ENCODE measurements at regions not wholly inside any gene's neighbourhood (a gene's known extent, or its start where the extent isn't known, plus 50 kb on each side); places are given as distances from the start of the nearest gene placed in this dataset.

- ATAC-seq (replicated peaks in 6 of 8), result no peak
- Histone ChIP-seq H3K4me1 (replicated peaks in 1 of 2) (no peaks in the 10 kb centered on the region), H3K4me3 (no peak overlapping the region), H3K27ac (no peak overlapping the region)
- WGBS, 10 experiments, result 0 to 100% (median 46%) methylated on average over 1 to 2 of the region's 2 CpGs; no CpG with 5 or more reads in 6 of the 10 experiments
- in situ Hi-C loops (cut with MboI; ENCODE audit: low pct_unique_long_range_greater_than_20kb in 2 of 9, low sequenced_read_pairs in 9 of 9, unreplicated experiment in 9 of 9), result loop anchor here in 1 of 9 experiments (25.0 kb wide), 1 partner anchor 110 kb away; no protein-coding TSS in a partner anchor
Observed at GRCh38 chr17:11002417-11002816, 164.5 kb upstream of the PIRT start.

GRCh38 chr17:11001651-11002050 lies 163.8 kb upstream of the PIRT start:
- ATAC-seq (replicated peaks in 6 of 8), result no peak
- 0 to 83% (median 44%) methylated on average over 1 to 4 of the region's 4 CpGs; no CpG with 5 or more reads in 2 of the 10 experiments for WGBS, 10 experiments
- Histone ChIP-seq H3K4me1 (replicated peaks in 1 of 2) (no peaks in the 10 kb centered on the region), H3K4me3 (no peak overlapping the region), H3K27ac (no peak overlapping the region)
- in situ Hi-C loops (cut with MboI; ENCODE audit: low pct_unique_long_range_greater_than_20kb in 2 of 9, low sequenced_read_pairs in 9 of 9, unreplicated experiment in 9 of 9), result loop anchor here in 1 of 9 experiments (25.0 kb wide), 1 partner anchor 111 kb away; no protein-coding TSS in a partner anchor

GRCh38 chr17:10999484-10999883 lies 161.6 kb upstream of the PIRT start:
- WGBS, 10 experiments, result 0 to 80% (median 80%) methylated on average over 1 to 2 of the region's 2 CpGs; no CpG with 5 or more reads in 7 of the 10 experiments
- in situ Hi-C loops (cut with MboI; ENCODE audit: low pct_unique_long_range_greater_than_20kb in 2 of 9, low sequenced_read_pairs in 9 of 9, unreplicated experiment in 9 of 9), result no loop called here
- no peak overlapping the region for H3K4me3 ChIP-seq
- no peak for ATAC-seq (replicated peaks in 6 of 8)
- H3K27ac ChIP-seq, result no peak overlapping the region
- peaks cover 3 to 4% of the 10 kb centered on the region in 2 donors for H3K4me1 ChIP-seq (replicated peaks in 1 of 2)

GRCh38 chr17:10993126-10993525 lies 155.2 kb upstream of the PIRT start:
- H3K4me1 ChIP-seq (replicated peaks in 1 of 2), result peaks cover 10 to 12% of the 10 kb centered on the region in 2 donors
- WGBS, 10 experiments, result 0 to 100% (median 42%) methylated on average over 1 to 6 of the region's 7 CpGs; no CpG with 5 or more reads in 2 of the 10 experiments
- no peak overlapping the region for H3K27ac ChIP-seq
- in situ Hi-C loops (cut with MboI; ENCODE audit: low pct_unique_long_range_greater_than_20kb in 2 of 9, low sequenced_read_pairs in 9 of 9, unreplicated experiment in 9 of 9), result no loop called here
- no peak for ATAC-seq (replicated peaks in 6 of 8)
- no peak overlapping the region for H3K4me3 ChIP-seq

- ATAC-seq (replicated peaks in 6 of 8), result peak in 4 of 8 experiments; percentile 90 to 97 (median 91)
- WGBS, 10 experiments, result 0 to 63% (median 47%) methylated on average over 1 to 6 of the region's 10 CpGs; no CpG with 5 or more reads in 1 of the 10 experiments
- H3K27ac ChIP-seq, result no peak overlapping the region
- in situ Hi-C loops (cut with MboI; ENCODE audit: low pct_unique_long_range_greater_than_20kb in 2 of 9, low sequenced_read_pairs in 9 of 9, unreplicated experiment in 9 of 9), result no loop called here
- peaks cover 10 to 12% of the 10 kb centered on the region in 2 donors for H3K4me1 ChIP-seq (replicated peaks in 1 of 2)
- H3K4me3 ChIP-seq, result no peak overlapping the region
Observed at GRCh38 chr17:10992106-10992880, 154.4 kb upstream of the PIRT start.

GRCh38 chr17:10987786-10988185 lies 149.9 kb upstream of the PIRT start:
- in situ Hi-C loops (cut with MboI; ENCODE audit: low pct_unique_long_range_greater_than_20kb in 2 of 9, low sequenced_read_pairs in 9 of 9, unreplicated experiment in 9 of 9), result no loop called here
- 0 to 78% (median 43%) methylated on average over 2 to 3 of the region's 5 CpGs; no CpG with 5 or more reads in 6 of the 10 experiments for WGBS, 10 experiments
- H3K27ac ChIP-seq, result no peak overlapping the region
- H3K4me1 ChIP-seq (replicated peaks in 1 of 2), result peaks cover 3 to 14% of the 10 kb centered on the region in 2 donors
- no peak overlapping the region for H3K4me3 ChIP-seq
- no peak for ATAC-seq (replicated peaks in 6 of 8)

- peak in 2 of 8 experiments; percentile 16 to 40 for ATAC-seq (replicated peaks in 6 of 8)
- in situ Hi-C loops (cut with MboI; ENCODE audit: low pct_unique_long_range_greater_than_20kb in 2 of 9, low sequenced_read_pairs in 9 of 9, unreplicated experiment in 9 of 9), result no loop called here
- no peak overlapping the region for H3K27ac ChIP-seq
- H3K4me1 ChIP-seq (replicated peaks in 1 of 2), result peaks cover 0 to 10% of the 10 kb centered on the region in 2 donors
- WGBS, 10 experiments, result 0 to 76% (median 30%) methylated on average over 1 to 3 of the region's 3 CpGs; no CpG with 5 or more reads in 3 of the 10 experiments
- H3K4me3 ChIP-seq, result no peak overlapping the region
Observed at GRCh38 chr17:10984220-10984619, 146.3 kb upstream of the PIRT start.

GRCh38 chr17:10976401-10976800 lies 138.5 kb upstream of the PIRT start:
- no peaks in the 10 kb centered on the region for H3K4me1 ChIP-seq (replicated peaks in 1 of 2)
- in situ Hi-C loops (cut with MboI; ENCODE audit: low pct_unique_long_range_greater_than_20kb in 2 of 9, low sequenced_read_pairs in 9 of 9, unreplicated experiment in 9 of 9), result no loop called here
- no peak for ATAC-seq (replicated peaks in 6 of 8)
- H3K27ac ChIP-seq, result no peak overlapping the region
- H3K4me3 ChIP-seq, result no peak overlapping the region
- WGBS, 10 experiments, result 0 to 100% (median 78%) methylated on average over 1 to 4 of the region's 4 CpGs; no CpG with 5 or more reads in 1 of the 10 experiments

- Histone ChIP-seq H3K4me3 (no peak overlapping the region), H3K27ac (no peak overlapping the region), H3K4me1 (replicated peaks in 1 of 2) (no peaks in the 10 kb centered on the region)
- in situ Hi-C loops (cut with MboI; ENCODE audit: low pct_unique_long_range_greater_than_20kb in 2 of 9, low sequenced_read_pairs in 9 of 9, unreplicated experiment in 9 of 9), result no loop called here
- no peak for ATAC-seq (replicated peaks in 6 of 8)
Observed at GRCh38 chr17:10968007-10968406, 130.1 kb upstream of the PIRT start.

- in situ Hi-C loops (cut with MboI; ENCODE audit: low pct_unique_long_range_greater_than_20kb in 2 of 9, low sequenced_read_pairs in 9 of 9, unreplicated experiment in 9 of 9), result no loop called here
- ATAC-seq (replicated peaks in 6 of 8), result no peak
- H3K4me3 ChIP-seq, result no peak overlapping the region
- H3K4me1 ChIP-seq (replicated peaks in 1 of 2), result no peaks in the 10 kb centered on the region
- H3K27ac ChIP-seq, result no peak overlapping the region
- 0 to 83% (median 32%) methylated on average over 1 of the region's 1 CpG; no CpG with 5 or more reads in 4 of the 10 experiments for WGBS, 10 experiments
Observed at GRCh38 chr17:10956821-10957220, 118.9 kb upstream of the PIRT start.

- in situ Hi-C loops (cut with MboI; ENCODE audit: low pct_unique_long_range_greater_than_20kb in 2 of 9, low sequenced_read_pairs in 9 of 9, unreplicated experiment in 9 of 9), result no loop called here
Observed at GRCh38 chr17:10944819-10945218, 106.9 kb upstream of the PIRT start.

GRCh38 chr17:10936931-10937330 lies 99.0 kb upstream of the PIRT start:
- in situ Hi-C loops (cut with MboI; ENCODE audit: low pct_unique_long_range_greater_than_20kb in 2 of 9, low sequenced_read_pairs in 9 of 9, unreplicated experiment in 9 of 9), result no loop called here
- Histone ChIP-seq H3K27ac (no peak overlapping the region), H3K4me3 (no peak overlapping the region), H3K4me1 (replicated peaks in 1 of 2) (no peaks in the 10 kb centered on the region)
- 40 to 100% (median 51%) methylated on average over 1 to 5 of the region's 7 CpGs; no CpG with 5 or more reads in 4 of the 10 experiments for WGBS, 10 experiments
- ATAC-seq (replicated peaks in 6 of 8), result no peak

More at GRCh38 chr17:10944819-10945218, 106.9 kb upstream of the PIRT start:
- no peak for ATAC-seq (replicated peaks in 6 of 8)
- no peak overlapping the region for H3K4me3 ChIP-seq
- H3K27ac ChIP-seq, result no peak overlapping the region
- H3K4me1 ChIP-seq (replicated peaks in 1 of 2), result no peaks in the 10 kb centered on the region
- 0 to 67% (median 43%) methylated on average over 1 to 4 of the region's 4 CpGs; no CpG with 5 or more reads in 6 of the 10 experiments for WGBS, 10 experiments

GRCh38 chr17:10932938-10933337 lies 95.1 kb upstream of the PIRT start:
- in situ Hi-C loops (cut with MboI; ENCODE audit: low pct_unique_long_range_greater_than_20kb in 2 of 9, low sequenced_read_pairs in 9 of 9, unreplicated experiment in 9 of 9), result no loop called here
- WGBS, 10 experiments, result 0 to 100% (median 67%) methylated on average over 1 to 4 of the region's 4 CpGs; no CpG with 5 or more reads in 1 of the 10 experiments
- H3K4me3 ChIP-seq, result no peak overlapping the region
- peaks cover 0 to 3% of the 10 kb centered on the region in 2 donors for H3K4me1 ChIP-seq (replicated peaks in 1 of 2)
- H3K27ac ChIP-seq, result no peak overlapping the region
- ATAC-seq (replicated peaks in 6 of 8), result no peak
